Body of pancreas (tissue), 4 donors: ENCODE measurements at regions not wholly inside any gene's neighbourhood (a gene's known extent, or its start where the extent isn't known, plus 50 kb on each side); places are given as distances from the start of the nearest gene placed in this dataset.

Source experiments
- POLR2A ChIP-seq, 3 donors: fragments of 450-650 bp; IDR thresholded peaks; one replicate each; pipeline ENCODE4 v1.6.1; 2016; ENCODE audit warnings: antibody characterized with exemption in 3 of 3, mild to moderate bottlenecking in 2 of 3
- TF ChIP-seq, protein P1 (sequence below), 7 experiments: fragments of 450-650 bp in 4 of 7; fragments of 200-600 bp in 3 of 7; sonication (generic) in 3 of 7; IDR thresholded peaks; one replicate each; pipeline ENCODE4 v1.5.1; 2016 to 2019; ENCODE audit warnings: antibody characterized with exemption in 7 of 7

DNA sequence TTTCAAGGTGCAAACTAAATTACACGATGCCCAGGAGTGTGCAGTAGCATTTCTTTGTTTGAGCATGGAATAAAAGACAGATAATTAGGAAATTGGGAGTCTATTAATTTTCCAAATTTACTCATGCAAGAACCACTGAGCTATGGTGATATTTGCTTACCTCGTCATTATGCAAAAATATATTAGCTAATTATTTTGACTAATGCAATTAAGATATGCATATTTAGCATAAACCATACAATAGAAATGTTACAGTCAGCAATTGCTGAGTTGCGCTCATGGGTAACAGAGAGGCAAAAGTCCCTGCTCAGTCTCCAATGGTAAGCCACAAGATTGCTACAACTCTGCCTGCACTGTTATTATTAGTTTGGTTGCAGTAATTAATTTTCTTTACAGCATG, 342.0 kb downstream of the TXNL1 start:
- TF ChIP-seq, protein P1, sequence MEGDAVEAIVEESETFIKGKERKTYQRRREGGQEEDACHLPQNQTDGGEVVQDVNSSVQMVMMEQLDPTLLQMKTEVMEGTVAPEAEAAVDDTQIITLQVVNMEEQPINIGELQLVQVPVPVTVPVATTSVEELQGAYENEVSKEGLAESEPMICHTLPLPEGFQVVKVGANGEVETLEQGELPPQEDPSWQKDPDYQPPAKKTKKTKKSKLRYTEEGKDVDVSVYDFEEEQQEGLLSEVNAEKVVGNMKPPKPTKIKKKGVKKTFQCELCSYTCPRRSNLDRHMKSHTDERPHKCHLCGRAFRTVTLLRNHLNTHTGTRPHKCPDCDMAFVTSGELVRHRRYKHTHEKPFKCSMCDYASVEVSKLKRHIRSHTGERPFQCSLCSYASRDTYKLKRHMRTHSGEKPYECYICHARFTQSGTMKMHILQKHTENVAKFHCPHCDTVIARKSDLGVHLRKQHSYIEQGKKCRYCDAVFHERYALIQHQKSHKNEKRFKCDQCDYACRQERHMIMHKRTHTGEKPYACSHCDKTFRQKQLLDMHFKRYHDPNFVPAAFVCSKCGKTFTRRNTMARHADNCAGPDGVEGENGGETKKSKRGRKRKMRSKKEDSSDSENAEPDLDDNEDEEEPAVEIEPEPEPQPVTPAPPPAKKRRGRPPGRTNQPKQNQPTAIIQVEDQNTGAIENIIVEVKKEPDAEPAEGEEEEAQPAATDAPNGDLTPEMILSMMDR (IDR thresholded peaks at IDR 0.05), result no peak
- TF ChIP-seq POLR2A (IDR thresholded peaks at IDR 0.05), result no peak
